ACHN (cell line): ENCODE measurements at regions not wholly inside any gene's neighbourhood (a gene's known extent, or its start where the extent isn't known, plus 50 kb on each side); places are given as distances from the start of the nearest gene placed in this dataset.
"Not testable (repeated sequence)": the region's sequence is repeated elsewhere in the genome, so short reads cannot be mapped to it uniquely, and the experiment has no call there.

Source experiments
- DNase-seq: peaks from one replicate; pipeline ENCODE4 v3.0.0-alpha.2; 2015
- in situ Hi-C: cut with HindIII; loops from 2 replicates; pipeline ENCODE4 v1.10.0; 2017; ENCODE audit warnings: low sequenced_read_pairs, low pct_ligation_motif_present, low pct_unique_long_range_greater_than_20kb

DNA sequence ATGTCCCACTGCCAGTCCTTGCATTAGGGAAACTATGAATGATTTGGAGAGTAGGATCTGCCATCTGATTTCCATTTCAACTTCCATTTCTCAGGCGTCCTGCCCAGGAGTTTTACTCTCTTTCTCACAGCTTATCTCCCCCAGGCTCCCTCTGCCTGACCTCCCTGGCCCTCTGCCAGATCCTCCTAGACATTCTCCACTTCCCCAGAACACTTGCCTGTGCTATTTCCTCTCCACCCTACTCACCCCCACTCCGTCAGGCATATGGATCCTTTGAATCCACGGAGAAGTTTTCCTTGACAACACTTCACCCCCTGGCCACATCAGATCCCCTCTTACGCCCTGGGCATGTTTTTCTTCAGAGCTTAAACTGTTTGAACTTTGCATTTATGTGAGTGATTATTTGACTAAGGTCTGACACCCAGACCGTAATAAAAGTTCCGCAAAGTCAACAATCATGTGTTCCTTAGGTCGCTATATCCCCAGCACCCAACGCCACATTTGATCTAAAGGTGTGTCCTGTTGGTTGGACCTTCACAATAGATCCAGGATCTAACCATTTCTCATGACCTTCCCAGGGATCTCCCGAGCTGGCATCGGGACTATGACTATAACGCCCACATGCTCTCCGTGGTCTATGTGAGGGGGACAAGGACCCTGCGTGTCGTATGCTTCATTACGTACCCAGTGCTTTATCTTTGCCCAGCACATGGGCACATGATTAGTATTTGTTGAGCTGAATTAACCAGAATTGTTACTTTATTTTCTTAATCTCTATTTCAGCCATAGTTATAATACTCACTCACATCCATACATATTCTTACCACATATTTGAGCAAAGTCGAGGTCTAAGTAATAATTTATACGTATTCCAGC, 255.8 kb upstream of the FOXN3 start:
- no peak for DNase-seq
- in situ Hi-C loops: no loop called here

DNA sequence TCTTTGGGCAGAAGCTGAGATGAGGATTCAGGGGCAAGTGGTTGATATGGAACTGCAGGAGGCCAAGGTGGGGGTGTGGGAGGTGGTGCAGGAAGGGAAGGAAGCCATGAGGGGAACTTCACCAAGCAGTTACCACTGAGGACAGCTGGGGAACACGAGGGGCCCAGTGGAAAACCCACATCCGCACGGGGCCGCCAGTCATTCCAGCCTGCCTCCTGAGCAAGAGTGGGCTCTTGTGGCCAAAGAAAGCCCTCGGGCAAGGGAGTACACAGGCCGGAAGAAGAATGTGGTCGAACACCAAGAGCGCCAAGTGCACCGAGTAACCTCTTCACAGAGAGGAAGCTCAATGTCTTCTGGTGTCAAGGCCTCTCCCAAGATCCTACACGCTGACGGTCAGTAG, 252.2 kb upstream of the FOXN3 start:
- in situ Hi-C loops: no loop called here
- DNase-seq: no peak

DNA sequence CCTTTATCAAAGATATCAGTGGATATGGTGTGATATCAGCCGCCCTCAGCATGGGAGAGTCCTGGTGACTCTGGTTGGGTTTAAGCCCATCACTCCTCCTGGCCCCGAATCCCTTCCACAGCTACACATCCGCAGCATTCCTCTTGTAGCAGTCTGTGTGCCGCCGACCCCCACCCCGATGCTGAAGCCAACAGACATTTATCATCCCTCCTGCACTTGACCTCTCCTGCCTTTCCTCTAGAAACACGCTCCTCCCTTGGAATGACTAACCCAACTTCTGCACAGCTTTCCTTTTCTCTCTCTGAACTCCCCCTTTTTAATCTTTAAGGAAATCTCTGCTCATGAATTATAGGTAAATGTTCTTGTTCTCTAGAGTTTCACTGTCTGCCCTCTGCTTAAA, 250.9 kb upstream of the FOXN3 start:
- DNase-seq: no peak
- in situ Hi-C loops: no loop called here

DNA sequence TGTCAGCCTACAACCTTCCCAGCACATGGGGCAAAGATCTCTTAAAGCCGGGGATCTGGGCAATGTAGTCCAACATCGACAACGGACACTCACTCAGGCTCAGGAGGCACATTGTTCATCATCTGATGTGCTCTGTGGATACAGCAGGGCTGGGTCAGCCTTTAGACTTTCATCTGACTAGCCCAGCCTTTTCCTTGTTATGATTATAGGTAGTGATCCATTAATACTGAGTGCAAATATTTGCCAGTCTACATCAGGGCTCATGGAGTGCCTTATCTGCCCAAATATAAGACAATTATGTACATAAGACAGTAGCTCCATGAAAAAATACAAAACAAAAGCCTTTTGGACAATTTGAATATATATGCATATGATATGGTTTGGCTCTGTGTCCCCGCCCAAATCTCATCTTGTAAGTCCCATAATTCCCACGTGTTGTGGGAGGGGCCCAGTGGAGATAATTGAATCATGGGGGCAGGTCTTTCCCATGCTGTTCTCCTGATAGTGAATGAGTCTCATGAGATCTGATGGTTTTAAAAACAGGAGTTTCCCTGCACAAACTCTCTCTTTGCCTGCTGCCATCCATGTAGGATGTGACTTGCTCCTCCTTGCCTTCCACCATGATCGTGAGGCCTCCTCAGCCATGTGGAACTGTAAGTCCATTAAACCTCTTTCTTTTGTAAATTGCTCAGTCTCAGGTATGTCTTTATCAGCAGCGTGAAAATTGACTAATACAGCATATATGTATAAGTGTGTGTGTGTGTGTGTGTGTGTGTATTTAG, 248.5 kb upstream of the FOXN3 start:
- in situ Hi-C loops, DNase-seq: not testable (repeated sequence)

DNA sequence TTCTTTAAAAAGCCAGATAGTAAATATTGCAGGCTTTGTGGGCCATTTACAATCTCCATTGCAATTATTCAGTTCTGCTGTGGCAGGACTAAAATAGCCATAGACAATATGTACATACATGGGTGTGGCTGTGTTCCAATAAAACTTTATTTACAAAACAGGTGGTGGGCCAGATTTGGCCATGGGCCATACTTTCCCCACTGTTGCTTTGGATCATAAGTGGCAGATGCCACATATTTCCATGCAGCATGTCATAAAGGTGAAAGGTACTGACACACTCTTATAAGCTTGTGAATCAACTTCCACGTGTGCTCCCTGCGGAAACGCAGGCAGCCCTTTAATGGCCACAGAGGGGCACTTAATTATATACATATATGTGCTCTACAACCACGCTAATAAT, 244.4 kb upstream of the FOXN3 start:
- no peak for DNase-seq
- in situ Hi-C loops: no loop called here

DNA sequence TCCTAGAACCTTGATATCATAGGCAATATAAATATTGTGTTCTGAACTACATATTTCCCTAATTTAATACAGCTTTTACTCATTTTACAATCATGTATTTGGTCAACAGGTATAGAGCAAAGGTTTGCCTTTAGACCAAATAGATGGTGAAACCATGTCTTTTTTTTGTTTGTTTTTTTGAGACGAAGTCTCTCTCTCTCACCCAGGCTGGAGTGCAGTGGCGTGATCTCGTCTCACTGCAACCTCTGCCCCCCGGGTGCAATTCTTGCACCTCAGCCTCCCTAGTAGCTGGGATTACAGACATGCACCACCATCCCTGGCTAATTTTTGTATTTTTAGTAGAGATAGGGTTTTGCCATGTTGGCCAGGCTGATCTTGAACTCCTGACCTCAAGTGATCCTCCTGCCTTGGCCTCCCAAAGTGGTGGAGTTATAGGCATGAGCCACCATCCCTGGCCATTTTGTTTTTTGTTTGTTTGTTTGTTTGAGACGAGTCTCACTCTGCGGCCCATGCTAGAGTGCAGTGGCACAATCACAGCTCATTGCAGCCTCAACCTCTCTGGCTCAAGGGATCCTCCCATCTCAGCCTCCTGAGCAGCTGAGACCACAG, 243.7 kb upstream of the FOXN3 start:
- in situ Hi-C loops, DNase-seq: not testable (repeated sequence)

DNA sequence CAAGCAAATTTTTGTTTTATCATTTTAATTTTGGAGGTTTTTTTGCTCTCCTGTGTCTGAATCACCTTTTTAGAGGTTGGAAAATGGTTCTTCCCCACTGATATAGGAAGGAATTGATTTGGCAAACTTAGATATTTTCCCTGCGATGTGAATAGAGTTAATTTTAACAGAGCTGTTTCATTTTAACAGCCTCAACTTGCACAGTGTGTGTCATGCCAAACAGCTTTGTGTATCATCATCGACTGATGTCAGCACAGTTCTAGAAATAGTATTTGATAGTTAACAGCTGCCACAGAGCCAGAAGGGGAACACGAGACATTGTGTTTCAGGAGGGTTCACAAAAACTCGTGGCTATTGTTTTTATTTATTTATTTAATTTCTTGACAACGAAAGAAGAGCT, 243.1 kb upstream of the FOXN3 start:
- DNase-seq: no peak
- in situ Hi-C loops: no loop called here

DNA sequence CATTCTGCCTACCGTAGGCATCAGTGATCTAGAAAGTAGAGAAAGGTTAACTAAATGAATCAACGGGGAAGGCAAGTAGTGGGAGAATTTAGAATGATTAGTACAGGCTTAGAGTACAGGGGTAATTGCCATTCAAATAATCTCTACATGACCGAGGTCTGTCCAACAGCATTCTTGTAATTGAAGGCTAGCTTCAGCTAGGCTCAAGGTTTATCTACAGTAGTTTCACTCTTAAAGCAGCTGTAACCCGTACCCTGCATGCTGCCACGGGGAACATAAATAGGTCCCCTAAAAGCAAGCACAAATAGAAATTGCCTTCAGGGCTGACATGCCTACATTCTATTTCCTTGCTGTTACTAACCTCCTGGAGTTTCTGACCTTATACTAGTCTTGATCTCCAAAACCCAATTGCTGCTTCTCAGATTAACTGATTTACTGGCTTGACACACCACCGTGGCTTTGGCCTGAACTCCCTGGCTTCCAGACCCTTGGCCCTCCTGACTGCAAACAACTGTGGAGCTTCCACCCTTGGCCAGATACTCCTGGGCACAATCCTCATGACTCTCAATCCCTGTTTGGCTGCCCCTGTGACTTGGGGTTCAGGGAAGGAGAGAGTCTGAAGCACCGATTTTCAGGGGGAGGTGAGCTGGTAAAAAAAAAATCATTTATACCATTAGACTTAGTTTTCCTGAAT, 242.1 kb upstream of the FOXN3 start:
- no peak for DNase-seq
- in situ Hi-C loops: no loop called here

DNA sequence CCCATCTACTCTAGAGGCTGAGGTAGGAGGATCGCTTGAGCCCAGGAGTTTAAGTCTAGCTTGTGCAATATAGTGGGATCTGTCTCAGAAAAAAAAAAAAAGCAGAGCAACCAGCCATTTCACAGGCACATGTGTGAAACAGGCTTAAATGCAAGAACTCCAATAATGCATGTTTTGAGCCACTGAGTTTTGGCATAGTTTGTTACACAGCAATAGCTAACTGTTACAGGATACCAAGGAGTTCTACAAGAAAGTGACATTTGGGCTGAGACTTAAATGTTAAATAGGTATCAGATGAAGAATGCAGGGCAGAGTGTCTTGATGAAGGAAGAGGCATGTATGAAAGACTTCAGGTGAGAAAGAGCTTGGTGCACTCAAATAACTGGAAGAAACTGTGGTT, 240.0 kb upstream of the FOXN3 start:
- DNase-seq: no peak
- in situ Hi-C loops: no loop called here

DNA sequence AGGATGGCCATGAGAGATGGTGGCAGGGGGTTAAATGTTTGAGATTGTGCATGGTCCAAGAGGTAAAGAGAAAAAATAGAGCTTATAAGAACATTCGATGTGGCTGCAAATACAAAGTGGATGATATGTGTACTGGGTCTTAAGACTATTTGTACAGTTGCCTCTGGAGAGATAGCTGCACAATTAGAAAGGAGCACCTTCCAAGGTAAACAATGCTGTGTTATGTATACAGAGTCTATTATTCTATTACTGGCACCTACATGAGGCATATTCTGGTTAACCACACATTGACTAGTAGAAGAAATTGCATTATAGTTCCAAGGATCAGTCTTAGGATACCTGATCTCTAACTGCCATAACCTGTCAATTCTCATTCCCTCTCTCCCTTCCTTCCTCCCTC, 238.0 kb upstream of the FOXN3 start:
- in situ Hi-C loops: no loop called here
- DNase-seq: no peak

DNA sequence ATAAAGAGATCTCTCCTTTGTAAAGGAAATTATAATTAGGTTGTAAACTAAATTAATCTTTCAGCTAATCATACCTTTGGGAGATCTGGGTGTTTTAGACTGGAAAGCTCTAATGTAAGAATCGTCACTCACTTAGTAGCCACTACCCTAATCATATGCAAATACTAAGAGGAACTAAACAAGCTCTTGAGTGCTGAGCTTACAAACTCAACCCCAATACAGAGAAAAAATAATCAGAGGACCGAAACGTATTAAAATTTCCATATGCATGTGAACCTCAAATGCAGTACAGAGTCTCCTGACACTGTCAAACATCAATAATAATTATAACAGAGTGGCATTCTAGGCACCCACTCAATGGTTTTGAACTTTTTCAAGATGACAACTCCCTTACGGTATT, 235.3 kb upstream of the FOXN3 start:
- in situ Hi-C loops: no loop called here
- no peak for DNase-seq

DNA sequence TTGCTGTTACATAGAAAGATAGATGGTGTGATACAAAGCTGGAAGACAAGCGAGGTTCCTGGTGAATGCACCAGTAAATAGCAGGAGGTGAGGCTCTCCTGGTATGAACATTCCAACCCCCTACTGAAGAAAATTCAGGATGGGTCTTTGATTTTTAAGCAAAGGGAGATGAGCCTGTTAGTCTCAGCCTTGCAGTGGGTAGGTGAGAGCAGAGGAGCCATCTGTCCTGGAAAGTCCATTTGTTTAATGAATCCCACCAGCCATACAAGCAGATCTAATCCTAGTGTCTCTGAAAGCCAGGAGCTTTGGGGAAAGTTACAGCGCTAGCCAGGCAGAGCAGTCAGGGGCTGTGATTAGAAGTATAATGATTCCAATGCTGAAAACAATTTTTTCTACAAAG, 234.8 kb upstream of the FOXN3 start:
- DNase-seq: no peak

DNA sequence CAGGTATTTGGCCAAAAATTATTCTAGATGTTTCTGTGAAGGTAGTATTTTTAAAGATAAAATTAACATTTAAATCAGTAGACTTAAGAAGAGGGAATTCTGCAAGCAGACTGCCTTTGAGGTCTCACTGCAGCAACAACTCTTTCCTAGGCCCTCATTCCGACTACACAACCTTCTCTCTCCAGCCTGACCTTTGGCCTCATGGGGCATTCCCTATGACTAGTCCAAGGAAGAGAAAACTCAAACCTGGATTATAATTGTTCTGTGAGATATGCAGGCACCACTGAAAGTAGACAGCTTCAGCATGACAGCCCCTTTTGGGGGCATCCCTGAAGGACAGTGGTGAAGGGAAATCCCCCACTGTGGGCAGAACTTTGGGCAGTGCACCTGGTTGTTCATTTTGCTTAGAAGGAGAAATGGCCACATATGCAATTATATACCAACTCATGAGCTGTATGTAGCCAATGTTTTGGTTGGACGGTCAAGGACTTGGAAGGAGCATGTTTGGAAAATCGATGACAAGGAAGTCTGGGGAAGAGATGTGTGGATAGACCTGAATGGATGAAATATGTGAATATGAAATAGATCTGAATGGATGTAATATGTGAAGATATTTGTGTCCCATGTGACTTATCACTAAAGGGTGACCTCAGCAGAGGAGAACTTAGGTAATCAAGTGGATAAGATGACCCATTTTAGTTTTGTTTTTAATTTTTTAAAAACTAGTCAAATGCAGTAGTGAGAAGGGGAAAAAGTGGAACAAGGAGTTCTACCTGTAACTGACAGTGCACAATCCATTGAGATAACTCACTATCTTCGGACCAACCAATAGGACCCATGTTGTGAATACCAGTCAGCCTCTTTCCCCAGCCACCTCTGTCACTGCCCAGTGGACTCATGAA, 233.3 kb upstream of the FOXN3 start:
- in situ Hi-C loops: no loop called here
- DNase-seq: no peak

More for the DNA sequence above, 234.8 kb upstream of the FOXN3 start:
- in situ Hi-C loops: no loop called here

DNA sequence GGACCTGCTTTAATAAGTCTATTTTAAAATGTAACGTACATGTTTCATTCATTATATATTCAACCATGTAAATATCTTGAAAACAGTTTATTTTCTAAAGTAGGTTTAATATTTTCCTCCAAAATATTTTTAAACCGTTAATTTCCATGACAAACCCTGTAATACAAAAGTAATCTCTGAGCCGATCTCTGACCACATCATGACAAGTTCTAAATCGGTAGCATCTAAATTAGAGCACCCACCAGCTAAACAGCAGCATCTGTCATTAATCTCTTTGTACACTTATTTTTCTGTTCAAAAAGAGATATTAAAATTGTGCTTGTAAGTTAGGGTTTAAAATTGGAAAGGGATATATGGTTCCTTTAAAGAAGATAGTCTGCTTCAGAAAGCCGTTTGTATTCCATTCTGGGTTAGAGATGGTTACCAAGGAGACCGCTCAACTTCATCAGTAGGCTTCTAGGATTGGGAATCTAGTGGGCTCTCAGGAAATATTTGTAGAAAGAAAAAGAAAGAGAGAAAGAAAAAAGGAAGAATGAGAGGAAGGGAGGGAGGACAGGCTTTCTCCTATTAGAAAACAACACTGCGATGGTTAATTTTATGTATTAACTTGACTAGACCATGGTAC, 232.5 kb upstream of the FOXN3 start:
- in situ Hi-C loops: no loop called here
- no peak for DNase-seq

DNA sequence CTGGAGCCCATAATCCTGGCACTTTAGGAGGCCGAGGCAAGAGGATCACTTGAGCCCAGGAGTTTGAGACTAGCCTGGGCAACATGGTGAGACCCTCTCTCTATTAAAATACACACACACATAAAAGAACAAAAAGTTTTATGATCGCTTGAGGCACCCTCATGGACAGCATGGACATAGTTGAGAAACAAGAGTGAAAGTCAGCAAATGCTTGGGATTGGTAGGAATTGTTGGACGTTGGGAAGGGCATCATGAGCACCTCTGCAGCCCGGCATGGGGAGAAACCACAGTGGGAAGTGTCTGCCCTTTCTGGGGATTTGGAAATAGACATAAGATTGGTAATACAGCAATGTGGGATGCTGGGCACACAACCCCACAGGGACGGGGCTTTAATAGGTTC, 231.9 kb upstream of the FOXN3 start:
- in situ Hi-C loops: no loop called here
- no peak for DNase-seq

DNA sequence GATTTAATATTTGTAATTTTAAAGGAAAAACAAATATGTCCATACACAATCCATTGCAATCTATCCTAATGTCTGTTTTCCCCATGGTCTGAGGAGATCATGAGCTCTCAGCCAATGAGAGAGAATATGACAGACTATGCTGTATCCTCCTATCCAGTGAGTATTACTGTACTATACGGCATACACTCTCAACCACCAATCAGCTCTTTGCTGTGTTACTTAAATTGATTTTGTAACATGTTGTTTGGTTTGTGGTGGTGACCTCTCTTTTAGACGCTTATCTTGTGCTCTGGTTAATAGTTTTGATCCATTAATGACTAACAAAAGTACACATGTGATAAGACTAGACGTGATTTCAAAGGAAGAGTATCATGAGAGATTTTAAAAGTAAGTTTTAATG, 231.5 kb upstream of the FOXN3 start:
- in situ Hi-C loops: no loop called here
- DNase-seq: no peak

DNA sequence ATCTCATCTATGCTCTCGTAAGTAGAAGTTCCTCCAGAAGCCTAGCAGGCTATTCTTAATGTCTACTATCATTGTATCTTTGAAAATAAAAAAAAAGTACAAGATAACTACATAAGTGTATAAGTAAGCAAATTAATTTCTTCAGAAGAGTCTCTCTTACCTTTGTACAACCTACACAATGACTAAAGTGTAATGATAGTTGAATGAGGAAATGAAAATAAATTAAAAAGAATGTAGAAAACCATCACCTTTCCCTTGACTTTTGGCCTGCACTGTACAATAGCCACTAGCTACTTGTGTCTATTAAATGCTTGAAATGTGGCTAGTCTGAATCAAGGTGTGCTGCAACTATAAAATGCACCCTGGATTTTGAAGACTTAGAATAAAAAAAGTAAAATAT, 229.9 kb upstream of the FOXN3 start:
- no peak for DNase-seq
- in situ Hi-C loops: no loop called here

DNA sequence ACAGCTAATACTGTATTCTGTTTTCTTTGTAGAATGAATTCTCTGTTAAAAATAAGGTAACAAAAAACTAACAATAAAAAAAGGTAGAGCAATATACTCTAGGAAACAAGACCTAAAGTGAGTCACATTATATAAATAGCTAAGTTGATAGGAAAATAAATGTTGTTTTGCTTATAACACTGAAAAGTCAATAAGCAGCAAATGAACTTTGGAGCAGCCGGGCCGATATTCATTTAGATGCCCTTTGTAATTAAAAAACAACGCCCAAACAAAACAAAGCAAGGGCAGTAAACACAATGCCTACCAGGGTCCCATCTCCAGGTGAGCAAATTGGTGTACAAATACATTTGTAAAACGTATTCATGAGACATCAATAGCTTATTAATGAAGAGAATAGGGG, 227.6 kb upstream of the FOXN3 start:
- in situ Hi-C loops: no loop called here
- no peak for DNase-seq
